ENCODE measurements at regions not wholly inside any gene's neighbourhood (a gene's known extent, or its start where the extent isn't known, plus 50 kb on each side); places are given as distances from the start of the nearest gene placed in this dataset.
A peak's percentile ranks its signal among the peaks of the same experiment; 100 is the strongest.

DNA sequence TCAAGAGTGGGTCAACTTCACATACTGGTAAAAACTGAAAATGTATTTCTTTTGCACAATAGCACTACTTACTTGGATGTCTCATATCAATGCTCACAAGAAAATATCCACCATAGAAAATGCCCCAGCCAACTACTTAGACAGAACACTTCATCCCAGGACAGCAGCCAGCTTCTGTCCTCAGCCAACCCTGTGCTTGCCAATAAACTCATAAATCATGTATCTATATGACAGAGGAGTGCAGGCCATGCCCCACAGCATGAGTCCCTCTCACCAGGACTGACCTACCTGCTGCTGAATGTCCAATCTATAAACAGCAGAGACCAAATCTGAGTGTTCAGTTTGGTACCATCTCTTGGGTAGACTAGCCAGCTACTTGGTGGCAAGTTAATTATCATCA is 179.3 kb downstream of the OMA1 start:
- no peak for DNase-seq
- H3K9me3 ChIP-seq (ENCODE audit: low read depth) = no peaks in the 10 kb centered on the region
- in situ Hi-C loops (cut with MboI) = no loop called here
- H3K4me1 ChIP-seq (ENCODE audit: insufficient read depth) = no peaks in the 10 kb centered on the region
- no peaks in the 10 kb centered on the region for H3K36me3 ChIP-seq (ENCODE audit: low read depth)
- no peak overlapping the region for H2AFZ ChIP-seq
- H3F3A ChIP-seq (ENCODE audit: insufficient read depth) = no peaks in the 10 kb centered on the region
- no peak overlapping the region for H3K9ac ChIP-seq
- H3K4me3 ChIP-seq = no peak overlapping the region
- no peaks in the 10 kb centered on the region; the same call in 1 of the 2 replicates for H3K27me3 ChIP-seq (replicated peaks; ENCODE audit: insufficient read depth)
- H4K20me1 ChIP-seq (ENCODE audit: insufficient read depth) = no peaks in the 10 kb centered on the region
- no peaks in the 10 kb centered on the region for H3K9me2 ChIP-seq (ENCODE audit: insufficient read depth)
- H3K79me2 ChIP-seq (ENCODE audit: insufficient read depth) = no peaks in the 10 kb centered on the region
- TF ChIP-seq EZH2phosphoT487 (IDR thresholded peaks at IDR 0.05; ENCODE audit: insufficient read depth, low read depth) = no peak
- TF ChIP-seq EZH2 (IDR thresholded peaks at IDR 0.05; ENCODE audit: insufficient read depth, poor library complexity, severe bottlenecking) = no peak
- no peak overlapping the region for H3K27ac ChIP-seq
- H3K4me2 ChIP-seq (ENCODE audit: unreplicated experiment) = no peak overlapping the region

DNA sequence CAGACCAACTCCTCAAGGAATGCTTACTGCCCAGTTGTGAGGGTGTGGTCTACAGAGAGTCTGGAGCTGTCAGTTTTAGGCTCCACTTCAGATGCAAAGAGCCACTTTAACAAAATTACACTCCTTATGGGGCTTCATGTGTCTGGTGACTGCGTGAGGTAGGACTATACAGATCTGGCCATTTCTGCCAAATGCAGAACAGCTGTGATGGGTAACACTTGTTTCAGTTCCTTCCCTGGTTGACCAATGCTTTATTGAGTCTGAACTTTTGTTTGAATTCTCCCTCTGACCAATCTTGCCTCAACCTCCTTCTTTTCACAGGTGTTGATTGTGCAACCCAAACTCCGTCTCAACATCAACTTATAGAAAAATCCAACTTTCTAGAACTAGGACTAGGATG is 181.2 kb downstream of the OMA1 start:
- in situ Hi-C loops (cut with MboI) = no loop called here

DNA sequence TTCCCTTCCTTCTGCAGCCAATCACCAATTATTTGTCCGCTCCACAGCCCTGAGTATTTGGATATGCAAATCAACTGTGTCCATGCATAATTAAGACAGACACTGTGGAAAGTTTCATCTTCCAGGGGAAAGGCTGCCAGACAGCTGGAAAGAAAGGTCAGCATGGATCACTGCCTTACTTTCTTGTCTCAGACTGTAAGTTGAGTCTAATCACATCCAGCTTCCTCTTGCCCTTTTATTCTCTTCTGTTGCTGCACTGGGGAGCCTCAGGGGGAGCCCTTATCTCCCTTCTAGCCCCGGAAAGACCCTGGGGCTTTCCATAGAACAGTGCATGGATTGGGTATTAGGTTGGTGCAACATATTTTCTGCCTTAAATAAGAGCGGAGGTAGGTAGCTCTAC is 182.9 kb downstream of the OMA1 start:
- no peak for TF ChIP-seq EZH2 (IDR thresholded peaks at IDR 0.05; ENCODE audit: insufficient read depth, poor library complexity, severe bottlenecking)
- TF ChIP-seq EZH2phosphoT487 (IDR thresholded peaks at IDR 0.05; ENCODE audit: insufficient read depth, low read depth) = no peak
- in situ Hi-C loops (cut with MboI) = no loop called here
- 51 to 55% methylated on average over 3 of the region's 3 CpGs for WGBS, 2 experiments (ENCODE audit: low coverage in 1 of 2, low lambda C conversion rate in 2 of 2, missing lambda C conversion rate in 2 of 2)

More for the DNA sequence above, 181.2 kb downstream of the OMA1 start:
- no peaks in the 10 kb centered on the region for H3K9me2 ChIP-seq (ENCODE audit: insufficient read depth)
- no peaks in the 10 kb centered on the region for H3K4me1 ChIP-seq (ENCODE audit: insufficient read depth)
- no peaks in the 10 kb centered on the region for H3K79me2 ChIP-seq (ENCODE audit: insufficient read depth)
- H3K4me3 ChIP-seq = no peak overlapping the region
- no peak for DNase-seq
- no peak overlapping the region for H3K4me2 ChIP-seq (ENCODE audit: unreplicated experiment)
- H3K27ac ChIP-seq = no peak overlapping the region
- H3K27me3 ChIP-seq (replicated peaks; ENCODE audit: insufficient read depth) = no peaks in the 10 kb centered on the region; the same call in 1 of the 2 replicates
- 27 to 36% methylated on average over 2 of the region's 2 CpGs for WGBS, 2 experiments (ENCODE audit: low coverage in 1 of 2, low lambda C conversion rate in 2 of 2, missing lambda C conversion rate in 2 of 2)
- no peaks in the 10 kb centered on the region for H3F3A ChIP-seq (ENCODE audit: insufficient read depth)
- H3K9me3 ChIP-seq (ENCODE audit: low read depth) = no peaks in the 10 kb centered on the region
- H3K9ac ChIP-seq = no peak overlapping the region
- no peaks in the 10 kb centered on the region for H3K36me3 ChIP-seq (ENCODE audit: low read depth)
- TF ChIP-seq EZH2 (IDR thresholded peaks at IDR 0.05; ENCODE audit: insufficient read depth, poor library complexity, severe bottlenecking) (no peak), EZH2phosphoT487 (IDR thresholded peaks at IDR 0.05; ENCODE audit: insufficient read depth, low read depth) (no peak)
- no peaks in the 10 kb centered on the region for H4K20me1 ChIP-seq (ENCODE audit: insufficient read depth)
- H2AFZ ChIP-seq = no peak overlapping the region

DNA sequence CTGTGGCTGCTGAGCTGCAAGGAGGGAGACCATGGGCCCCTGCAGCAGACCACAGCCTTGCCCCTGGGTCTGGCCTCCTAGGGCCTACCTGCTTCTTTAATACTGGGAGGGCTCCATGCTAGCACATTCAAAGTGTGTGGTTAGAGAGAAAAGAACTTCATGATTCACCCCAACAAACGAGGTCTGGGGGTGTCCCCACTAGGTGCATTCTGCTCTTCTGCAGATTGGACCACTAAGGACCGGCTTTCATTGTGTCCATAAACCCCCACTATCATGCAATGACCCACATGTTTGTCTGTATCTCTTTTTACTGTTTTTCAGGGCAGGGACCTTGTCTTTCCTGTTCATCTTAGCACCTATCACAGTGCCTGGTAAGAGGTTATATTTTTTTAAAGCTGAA is 185.4 kb downstream of the OMA1 start:
- H3K36me3 ChIP-seq (ENCODE audit: low read depth) = no peaks in the 10 kb centered on the region
- no peak overlapping the region for H3K4me2 ChIP-seq (ENCODE audit: unreplicated experiment)
- no peaks in the 10 kb centered on the region for H3K9me3 ChIP-seq (ENCODE audit: low read depth)
- no peak overlapping the region for H2AFZ ChIP-seq
- in situ Hi-C loops (cut with MboI) = no loop called here
- 4% methylated on average over 2 of the region's 2 CpGs for WGBS, 2 experiments (ENCODE audit: low coverage in 1 of 2, low lambda C conversion rate in 2 of 2, missing lambda C conversion rate in 2 of 2)
- H3K27ac ChIP-seq = no peak overlapping the region
- no peaks in the 10 kb centered on the region for H3K79me2 ChIP-seq (ENCODE audit: insufficient read depth)
- no peak overlapping the region for H3K9ac ChIP-seq
- no peaks in the 10 kb centered on the region for H3K4me1 ChIP-seq (ENCODE audit: insufficient read depth)
- no peak for TF ChIP-seq EZH2phosphoT487 (IDR thresholded peaks at IDR 0.05; ENCODE audit: insufficient read depth, low read depth)
- TF ChIP-seq EZH2 (IDR thresholded peaks at IDR 0.05; ENCODE audit: insufficient read depth, poor library complexity, severe bottlenecking) = no peak
- no peaks in the 10 kb centered on the region; the same call in 1 of the 2 replicates for H3K27me3 ChIP-seq (replicated peaks; ENCODE audit: insufficient read depth)
- H3F3A ChIP-seq (ENCODE audit: insufficient read depth) = no peaks in the 10 kb centered on the region
- no peak for DNase-seq
- no peaks in the 10 kb centered on the region for H3K9me2 ChIP-seq (ENCODE audit: insufficient read depth)
- H3K4me3 ChIP-seq = no peak overlapping the region
- H4K20me1 ChIP-seq (ENCODE audit: insufficient read depth) = no peaks in the 10 kb centered on the region

More for the DNA sequence above, 182.9 kb downstream of the OMA1 start:
- no peaks in the 10 kb centered on the region for H4K20me1 ChIP-seq (ENCODE audit: insufficient read depth)
- H3K79me2 ChIP-seq (ENCODE audit: insufficient read depth) = no peaks in the 10 kb centered on the region
- no peak overlapping the region for H3K4me3 ChIP-seq
- no peak for DNase-seq
- no peaks in the 10 kb centered on the region for H3K4me1 ChIP-seq (ENCODE audit: insufficient read depth)
- no peaks in the 10 kb centered on the region for H3K9me2 ChIP-seq (ENCODE audit: insufficient read depth)
- no peak overlapping the region for H3K4me2 ChIP-seq (ENCODE audit: unreplicated experiment)
- no peaks in the 10 kb centered on the region for H3K36me3 ChIP-seq (ENCODE audit: low read depth)
- no peaks in the 10 kb centered on the region; the same call in 1 of the 2 replicates for H3K27me3 ChIP-seq (replicated peaks; ENCODE audit: insufficient read depth)
- no peak overlapping the region for H3K27ac ChIP-seq
- no peaks in the 10 kb centered on the region for H3K9me3 ChIP-seq (ENCODE audit: low read depth)
- H3F3A ChIP-seq (ENCODE audit: insufficient read depth) = no peaks in the 10 kb centered on the region
- no peak overlapping the region for H2AFZ ChIP-seq
- no peak overlapping the region for H3K9ac ChIP-seq

DNA sequence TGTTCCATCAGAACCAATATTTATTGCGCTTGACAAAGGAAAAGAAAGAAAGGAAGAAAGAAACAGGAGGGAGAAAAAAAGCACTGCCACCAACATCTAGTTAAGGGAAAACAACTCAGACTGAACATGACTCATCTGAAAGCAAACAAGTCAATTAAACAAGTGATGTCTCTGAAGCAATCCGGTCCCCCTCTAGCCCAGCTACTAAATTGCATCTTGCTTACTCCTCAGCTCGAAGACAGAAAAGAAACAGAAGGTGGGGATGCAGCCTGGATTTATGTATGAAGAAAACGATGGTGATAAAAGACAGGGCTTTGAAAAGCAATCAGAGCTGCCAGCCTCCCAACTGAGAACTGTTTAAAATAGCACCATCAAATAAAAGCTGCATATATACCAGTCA is 188.2 kb downstream of the OMA1 start:
- Histone ChIP-seq H2AFZ (no peak overlapping the region), H3K4me2 (ENCODE audit: unreplicated experiment) (no peak overlapping the region), H3F3A (ENCODE audit: insufficient read depth) (no peaks in the 10 kb centered on the region), H3K9me3 (ENCODE audit: low read depth) (no peaks in the 10 kb centered on the region), H3K4me1 (ENCODE audit: insufficient read depth) (no peaks in the 10 kb centered on the region), H3K79me2 (ENCODE audit: insufficient read depth) (no peaks in the 10 kb centered on the region), H3K27ac (no peak overlapping the region), H4K20me1 (ENCODE audit: insufficient read depth) (no peaks in the 10 kb centered on the region), H3K4me3 (no peak overlapping the region), H3K36me3 (ENCODE audit: low read depth) (no peaks in the 10 kb centered on the region), H3K27me3 (replicated peaks; ENCODE audit: insufficient read depth) (no peaks in the 10 kb centered on the region), H3K9ac (no peak overlapping the region), H3K9me2 (ENCODE audit: insufficient read depth) (no peaks in the 10 kb centered on the region)
- in situ Hi-C loops (cut with MboI) = no loop called here
- 9 to 15% methylated on average over 4 of the region's 4 CpGs for WGBS, 2 experiments (ENCODE audit: low coverage in 1 of 2, low lambda C conversion rate in 2 of 2, missing lambda C conversion rate in 2 of 2)
- TF ChIP-seq EZH2 (IDR thresholded peaks at IDR 0.05; ENCODE audit: insufficient read depth, poor library complexity, severe bottlenecking) (no peak), EZH2phosphoT487 (IDR thresholded peaks at IDR 0.05; ENCODE audit: insufficient read depth, low read depth) (no peak)
- peak; percentile 31 for DNase-seq
